ENCODE measurements at regions not wholly inside any gene's neighbourhood (a gene's known extent, or its start where the extent isn't known, plus 50 kb on each side); places are given as distances from the start of the nearest gene placed in this dataset.
A peak's percentile ranks its signal among the peaks of the same experiment; 100 is the strongest.

- no peaks in the 10 kb centered on the region for H3K9me3 ChIP-seq (ENCODE audit: control insufficient read depth, low read length)
- no peak for TF ChIP-seq CTCF (IDR thresholded peaks at IDR 0.05)
- H3K4me2 ChIP-seq (ENCODE audit: low read length), result no peak overlapping the region
- H3K27ac ChIP-seq, result no peak overlapping the region
- no peak overlapping the region for H3K9ac ChIP-seq
- no peaks in the 10 kb centered on the region for H3K27me3 ChIP-seq (ENCODE audit: control insufficient read depth, insufficient read depth, low read length)
- no peak overlapping the region for H3K4me3 ChIP-seq (ENCODE audit: low read depth, low read length)
- H2AFZ ChIP-seq, result no peak overlapping the region
- H3K4me1 ChIP-seq, result no peaks in the 10 kb centered on the region
- H3K79me2 ChIP-seq, result no peaks in the 10 kb centered on the region
- H3K36me3 ChIP-seq (ENCODE audit: control insufficient read depth, insufficient read depth, low read length), result no peaks in the 10 kb centered on the region
Observed at GRCh38 chrX:115936008-115936407, 234.5 kb upstream of the AGTR2 start.

GRCh38 chrX:115939070-115939469 lies 231.5 kb upstream of the AGTR2 start:
- H3K4me3 ChIP-seq (ENCODE audit: low read depth, low read length), result no peak overlapping the region
- H3K9ac ChIP-seq, result no peak overlapping the region
- no peaks in the 10 kb centered on the region for H3K79me2 ChIP-seq
- no peak overlapping the region for H3K4me2 ChIP-seq (ENCODE audit: low read length)
- no peaks in the 10 kb centered on the region for H3K27me3 ChIP-seq (ENCODE audit: control insufficient read depth, insufficient read depth, low read length)
- H3K36me3 ChIP-seq (ENCODE audit: control insufficient read depth, insufficient read depth, low read length), result no peaks in the 10 kb centered on the region
- no peak for TF ChIP-seq CTCF (IDR thresholded peaks at IDR 0.05)
- H3K4me1 ChIP-seq, result no peaks in the 10 kb centered on the region
- no peaks in the 10 kb centered on the region for H3K9me3 ChIP-seq (ENCODE audit: control insufficient read depth, low read length)
- no peak overlapping the region for H2AFZ ChIP-seq
- no peak overlapping the region for H3K27ac ChIP-seq

GRCh38 chrX:115939636-115940160 lies 230.8 kb upstream of the AGTR2 start:
- Histone ChIP-seq H3K79me2 (no peaks in the 10 kb centered on the region), H3K4me1 (no peaks in the 10 kb centered on the region), H2AFZ (no peak overlapping the region), H3K27ac (no peak overlapping the region), H3K27me3 (ENCODE audit: control insufficient read depth, insufficient read depth, low read length) (no peaks in the 10 kb centered on the region), H3K4me3 (ENCODE audit: low read depth, low read length) (no peak overlapping the region), H3K9me3 (ENCODE audit: control insufficient read depth, low read length) (no peaks in the 10 kb centered on the region), H3K36me3 (ENCODE audit: control insufficient read depth, insufficient read depth, low read length) (no peaks in the 10 kb centered on the region), H3K9ac (no peak overlapping the region), H3K4me2 (ENCODE audit: low read length) (no peak overlapping the region)
- TF ChIP-seq CTCF (IDR thresholded peaks at IDR 0.05), result no peak

- no peak overlapping the region for H2AFZ ChIP-seq
- H3K4me2 ChIP-seq (ENCODE audit: low read length), result no peak overlapping the region
- TF ChIP-seq CTCF (IDR thresholded peaks at IDR 0.05), result no peak
- no peaks in the 10 kb centered on the region for H3K4me1 ChIP-seq
- H3K9me3 ChIP-seq (ENCODE audit: control insufficient read depth, low read length), result no peaks in the 10 kb centered on the region
- H3K27ac ChIP-seq, result no peak overlapping the region
- no peaks in the 10 kb centered on the region for H3K79me2 ChIP-seq
- no peak overlapping the region for H3K4me3 ChIP-seq (ENCODE audit: low read depth, low read length)
- no peaks in the 10 kb centered on the region for H3K36me3 ChIP-seq (ENCODE audit: control insufficient read depth, insufficient read depth, low read length)
- no peaks in the 10 kb centered on the region for H3K27me3 ChIP-seq (ENCODE audit: control insufficient read depth, insufficient read depth, low read length)
- H3K9ac ChIP-seq, result no peak overlapping the region
Observed at GRCh38 chrX:115940348-115940747, 230.2 kb upstream of the AGTR2 start.

- Histone ChIP-seq H3K79me2 (no peaks in the 10 kb centered on the region), H3K4me1 (no peaks in the 10 kb centered on the region), H3K27me3 (ENCODE audit: control insufficient read depth, insufficient read depth, low read length) (no peaks in the 10 kb centered on the region), H3K4me2 (ENCODE audit: low read length) (no peak overlapping the region), H3K36me3 (ENCODE audit: control insufficient read depth, insufficient read depth, low read length) (no peaks in the 10 kb centered on the region), H3K9me3 (ENCODE audit: control insufficient read depth, low read length) (no peaks in the 10 kb centered on the region), H3K9ac (no peak overlapping the region), H3K27ac (no peak overlapping the region), H2AFZ (no peak overlapping the region), H3K4me3 (ENCODE audit: low read depth, low read length) (no peak overlapping the region)
- peak; percentile 46 for TF ChIP-seq CTCF (IDR thresholded peaks at IDR 0.05)
Observed at GRCh38 chrX:115940888-115941332, 229.6 kb upstream of the AGTR2 start.
